Esophagus muscularis mucosa (tissue), 4 donors: ENCODE measurements at regions not wholly inside any gene's neighbourhood (a gene's known extent, or its start where the extent isn't known, plus 50 kb on each side); places are given as distances from the start of the nearest gene placed in this dataset.

Experiments
- DNase-seq: peaks from one replicate; pipeline ENCODE4 v3.0.0-alpha.2; 2017; ENCODE audit errors: extremely low spot score
- H3K27ac ChIP-seq, 4 donors: fragments of 200-600 bp; sonication (generic); replicated peaks in 1 of 4; 1 replicate in 3 of 4; 2 replicates in 1 of 4; pipeline ENCODE4 v1.5.1; 2016 to 2019; ENCODE audit warnings: mild to moderate bottlenecking in 1 of 4
- H3K27me3 ChIP-seq, 4 donors: fragments of 200-600 bp; sonication (generic); one replicate each; pipeline versions ENCODE4 v1.5.1 to v1.6.0; 2016 to 2019
- H3K36me3 ChIP-seq, 4 donors: fragments of 200-600 bp; sonication (generic); one replicate each; pipeline ENCODE4 v1.5.1; 2016 to 2019
- H3K4me1 ChIP-seq, 4 donors: fragments of 200-600 bp; sonication (generic); one replicate each; pipeline ENCODE4 v1.5.1; 2016 to 2019
- H3K4me3 ChIP-seq, 4 donors: fragments of 200-600 bp; sonication (generic); 1 replicate in 2 of 4; 2 replicates in 2 of 4; pipeline ENCODE4 v1.5.1; 2016 to 2019; ENCODE audit warnings: mild to moderate bottlenecking in 4 of 4, moderate library complexity in 1 of 4
- H3K9me3 ChIP-seq, 4 donors: fragments of 200-600 bp; sonication (generic); 1 replicate in 3 of 4; 2 replicates in 1 of 4; pipeline ENCODE4 v1.5.1; 2016 to 2019
- EP300 ChIP-seq: sonication (generic); formaldehyde crosslinking; IDR thresholded peaks from one replicate; pipeline ENCODE4 v1.6.1; 2017; ENCODE audit warnings: antibody characterized with exemption
- POLR2A ChIP-seq: fragments of 450-650 bp; IDR thresholded peaks from one replicate; pipeline ENCODE4 v1.6.1; 2017; ENCODE audit warnings: antibody characterized with exemption, moderate library complexity, mild to moderate bottlenecking, low read depth
- POLR2AphosphoS5 ChIP-seq, 2 donors: sonication (generic); formaldehyde crosslinking; IDR thresholded peaks; one replicate each; pipeline ENCODE4 v1.6.1; 2017; ENCODE audit warnings: antibody characterized with exemption in 2 of 2
- WGBS: methylation state at CpG from one replicate; pipeline ENCODE4 v1.1.5; 2018; 5-methylcytosine and 5-hydroxymethylcytosine counted together
- intact Hi-C: fragments of 100-400 bp; cut with DNase I; formaldehyde crosslinking; loops from one replicate; pipeline ENCODE4 v1.15.1; 2023
- TF ChIP-seq, protein P1 (sequence below), 3 experiments: fragments of 200-600 bp in 2 of 3; fragments of 450-650 bp in 1 of 3; sonication (generic) in 2 of 3; IDR thresholded peaks; one replicate each; pipeline ENCODE4 v1.5.1; 2017 to 2019; ENCODE audit warnings: antibody characterized with exemption in 3 of 3, mild to moderate bottlenecking in 2 of 3, moderate library complexity in 1 of 3

DNA sequence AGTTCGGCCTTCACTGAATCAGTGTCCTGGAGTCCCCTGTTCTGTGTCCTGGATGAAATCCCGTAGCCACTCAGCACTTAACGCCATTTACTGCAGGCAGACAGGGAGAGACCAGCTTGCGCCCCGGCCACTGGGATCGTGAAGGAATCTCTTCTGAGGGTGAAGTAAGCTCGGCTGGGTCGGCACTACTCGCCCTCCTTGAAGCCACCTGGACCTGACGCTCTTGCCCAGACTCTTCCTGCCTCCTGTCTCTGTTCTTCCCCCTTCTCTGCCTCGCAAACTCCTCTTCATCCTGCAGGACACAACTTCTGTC, 99.9 kb upstream of the ZBTB40 start:
- H3K36me3 ChIP-seq: no peaks in the 10 kb centered on the region
- no peak for DNase-seq
- peaks cover 0 to 20% (median 18%) of the 10 kb centered on the region in 4 donors for H3K4me1 ChIP-seq
- TF ChIP-seq POLR2A: no peak
- TF ChIP-seq, protein P1, sequence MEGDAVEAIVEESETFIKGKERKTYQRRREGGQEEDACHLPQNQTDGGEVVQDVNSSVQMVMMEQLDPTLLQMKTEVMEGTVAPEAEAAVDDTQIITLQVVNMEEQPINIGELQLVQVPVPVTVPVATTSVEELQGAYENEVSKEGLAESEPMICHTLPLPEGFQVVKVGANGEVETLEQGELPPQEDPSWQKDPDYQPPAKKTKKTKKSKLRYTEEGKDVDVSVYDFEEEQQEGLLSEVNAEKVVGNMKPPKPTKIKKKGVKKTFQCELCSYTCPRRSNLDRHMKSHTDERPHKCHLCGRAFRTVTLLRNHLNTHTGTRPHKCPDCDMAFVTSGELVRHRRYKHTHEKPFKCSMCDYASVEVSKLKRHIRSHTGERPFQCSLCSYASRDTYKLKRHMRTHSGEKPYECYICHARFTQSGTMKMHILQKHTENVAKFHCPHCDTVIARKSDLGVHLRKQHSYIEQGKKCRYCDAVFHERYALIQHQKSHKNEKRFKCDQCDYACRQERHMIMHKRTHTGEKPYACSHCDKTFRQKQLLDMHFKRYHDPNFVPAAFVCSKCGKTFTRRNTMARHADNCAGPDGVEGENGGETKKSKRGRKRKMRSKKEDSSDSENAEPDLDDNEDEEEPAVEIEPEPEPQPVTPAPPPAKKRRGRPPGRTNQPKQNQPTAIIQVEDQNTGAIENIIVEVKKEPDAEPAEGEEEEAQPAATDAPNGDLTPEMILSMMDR (IDR thresholded peaks at IDR 0.05): no peak
- no peak for TF ChIP-seq POLR2AphosphoS5 (IDR thresholded peaks at IDR 0.05)
- TF ChIP-seq EP300: no peak
- intact Hi-C loops: no loop called here
- H3K27me3 ChIP-seq: peaks cover 0 to 97% (median 47%) of the 10 kb centered on the region in 4 donors
- no peak overlapping the region for H3K4me3 ChIP-seq
- no peak overlapping the region for H3K27ac ChIP-seq
- WGBS: 61% methylated on average over 11 of the region's 11 CpGs
- no peaks in the 10 kb centered on the region for H3K9me3 ChIP-seq

DNA sequence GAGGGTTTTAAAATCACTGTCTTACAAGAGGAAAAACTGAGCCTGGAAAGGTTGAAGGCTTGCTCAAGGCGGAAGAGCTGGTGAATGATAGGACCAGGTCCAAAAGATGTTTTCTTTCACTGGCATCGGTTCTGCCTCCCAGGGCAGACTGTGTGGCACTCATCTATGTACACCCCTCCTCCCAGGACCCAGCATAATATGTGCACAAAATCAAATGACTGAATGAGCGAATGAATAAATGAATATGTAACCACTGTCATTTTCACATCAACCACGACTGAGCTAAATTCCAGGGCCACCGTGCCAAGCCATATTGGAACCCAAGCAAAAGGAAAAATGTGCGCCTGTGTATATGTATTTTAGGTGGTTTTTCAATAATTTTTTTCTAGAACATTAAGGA, 99.3 kb upstream of the ZBTB40 start:
- peaks cover 0 to 97% (median 47%) of the 10 kb centered on the region in 4 donors for H3K27me3 ChIP-seq
- H3K4me3 ChIP-seq: no peak overlapping the region
- H3K4me1 ChIP-seq: peaks cover 0 to 20% (median 18%) of the 10 kb centered on the region in 4 donors
- H3K27ac ChIP-seq: no peak overlapping the region
- no peaks in the 10 kb centered on the region for H3K9me3 ChIP-seq
- TF ChIP-seq EP300: no peak
- no peak for TF ChIP-seq POLR2A
- TF ChIP-seq POLR2AphosphoS5 (IDR thresholded peaks at IDR 0.05): no peak
- TF ChIP-seq, protein P1 (IDR thresholded peaks at IDR 0.05): no peak
- DNase-seq: no peak
- no peaks in the 10 kb centered on the region for H3K36me3 ChIP-seq
- whole genome bisulfite sequencing: 89% methylated on average over 6 of the region's 6 CpGs
- intact Hi-C loops: no loop called here

GRCh38 chr1:22352896-22353295, 98.8 kb upstream of the ZBTB40 start:
- DNase-seq: no peak
- Histone ChIP-seq H3K27me3 (peaks cover 0 to 99% (median 47%) of the 10 kb centered on the region in 4 donors), H3K36me3 (no peaks in the 10 kb centered on the region), H3K9me3 (no peaks in the 10 kb centered on the region), H3K27ac (no peak overlapping the region), H3K4me1 (peaks cover 0 to 20% (median 18%) of the 10 kb centered on the region in 4 donors), H3K4me3 (no peak overlapping the region)
- intact Hi-C loops: no loop called here
- TF ChIP-seq POLR2A: no peak
- TF ChIP-seq POLR2AphosphoS5 (IDR thresholded peaks at IDR 0.05): no peak
- TF ChIP-seq EP300: no peak
- TF ChIP-seq, protein P1 (IDR thresholded peaks at IDR 0.05): no peak
- WGBS: 95% methylated on average over 7 of the region's 7 CpGs

DNA sequence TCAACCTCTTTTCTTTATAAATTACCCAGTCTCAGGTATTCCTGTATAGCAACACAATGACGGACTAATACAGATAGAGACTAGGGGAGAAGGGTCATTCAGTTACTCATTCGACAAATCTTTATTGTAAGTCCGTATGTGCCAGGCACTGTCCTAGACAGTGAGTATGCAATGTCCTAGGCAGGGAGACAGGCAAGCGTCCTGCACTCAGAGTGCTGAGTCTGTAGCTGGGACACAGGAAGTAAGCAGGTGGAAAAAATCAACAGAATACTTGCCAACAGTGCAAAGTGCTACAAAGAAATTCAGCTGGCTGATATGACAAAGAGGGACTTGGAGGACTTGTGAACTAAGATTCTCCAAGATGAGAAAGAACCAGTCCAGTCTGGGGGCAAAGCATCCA, 92.2 kb upstream of the ZBTB40 start:
- TF ChIP-seq POLR2AphosphoS5 (IDR thresholded peaks at IDR 0.05): no peak
- no peak for TF ChIP-seq POLR2A
- no peak for TF ChIP-seq EP300
- TF ChIP-seq, protein P1 (IDR thresholded peaks at IDR 0.05): no peak
- H3K4me1 ChIP-seq: no peaks in the 10 kb centered on the region
- H3K27me3 ChIP-seq: peaks cover 0 to 81% (median 9%) of the 10 kb centered on the region in 4 donors
- H3K4me3 ChIP-seq: no peak overlapping the region
- no peaks in the 10 kb centered on the region for H3K9me3 ChIP-seq
- intact Hi-C loops: no loop called here
- no peak overlapping the region for H3K27ac ChIP-seq
- H3K36me3 ChIP-seq: no peaks in the 10 kb centered on the region
- WGBS: 90% methylated on average over 4 of the region's 4 CpGs
- DNase-seq: no peak
